ENCODE measurements at regions not wholly inside any gene's neighbourhood (a gene's known extent, or its start where the extent isn't known, plus 50 kb on each side); places are given as distances from the start of the nearest gene placed in this dataset.

DNA sequence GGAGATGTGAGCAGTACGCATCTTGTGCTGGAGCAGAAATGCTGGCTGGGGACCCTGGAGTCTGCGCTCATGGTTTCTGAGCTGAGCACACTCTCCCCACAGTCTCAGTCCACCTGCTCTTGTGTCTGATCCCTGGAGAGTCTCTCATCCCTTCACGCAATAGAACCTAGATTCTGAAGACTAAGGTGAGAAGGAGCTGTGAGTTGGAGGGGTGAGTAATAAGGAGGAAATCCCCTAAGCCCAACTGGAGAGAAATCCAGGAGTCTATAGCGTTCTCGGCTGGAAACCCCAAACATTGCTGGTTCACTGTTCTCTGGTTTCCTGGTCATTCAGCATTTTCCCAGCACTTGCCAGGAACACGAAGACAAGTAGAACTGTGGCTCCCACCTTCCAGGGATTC lies 68.3 kb upstream of the SMNDC1 start:
- WGBS (ENCODE audit: insufficient coverage): 87% methylated on average over 3 of the region's 6 CpGs
- Histone ChIP-seq H3K4me1 (ENCODE audit: control insufficient read depth in 2 of 2, insufficient read depth in 2 of 2, low read length in 2 of 2) (no peaks in the 10 kb centered on the region), H3K4me2 (replicated peaks; ENCODE audit: low read depth, low read length, poor library complexity, severe bottlenecking) (no peak overlapping the region), H3K27me3 (replicated peaks in 1 of 4; ENCODE audit: control extremely low read depth in 1 of 4, control insufficient read depth in 3 of 4, insufficient read depth in 4 of 4, low read length in 3 of 4) (no peaks in the 10 kb centered on the region), H3K79me2 (ENCODE audit: control insufficient read depth, insufficient read depth, low read length) (no peaks in the 10 kb centered on the region), H3K36me3 (replicated peaks in 1 of 2; ENCODE audit: control extremely low read depth in 1 of 2, control insufficient read depth in 1 of 2, extremely low read depth in 1 of 2, insufficient read depth in 2 of 2, low read length in 1 of 2) (no peaks in the 10 kb centered on the region), H2AFZ (ENCODE audit: insufficient read depth, low read depth, low read length, poor library complexity, severe bottlenecking) (no peak overlapping the region), H4K20me1 (ENCODE audit: control insufficient read depth, insufficient read depth, low read length, poor library complexity, severe bottlenecking) (no peaks in the 10 kb centered on the region), H3K9me3 (ENCODE audit: control extremely low read depth in 1 of 3, control insufficient read depth in 2 of 3, insufficient read depth in 1 of 3, low read length in 2 of 3) (no peaks in the 10 kb centered on the region), H3K27ac (ENCODE audit: low read length in 2 of 2) (no peak overlapping the region), H3K9ac (ENCODE audit: low read length) (no peak overlapping the region), H3K4me3 (ENCODE audit: control extremely low read depth in 1 of 5, extremely low read depth in 1 of 5, insufficient read depth in 1 of 5, low read depth in 2 of 5, low read length in 4 of 5) (no peak overlapping the region)
- no peak for ATAC-seq (ENCODE audit: low read depth)
- H3K4me1 Mint-ChIP-seq: peaks cover 5% of the 10 kb centered on the region
- no peaks in the 10 kb centered on the region for H3K9me3 Mint-ChIP-seq (ENCODE audit: insufficient read depth)
- TF ChIP-seq, protein P1, sequence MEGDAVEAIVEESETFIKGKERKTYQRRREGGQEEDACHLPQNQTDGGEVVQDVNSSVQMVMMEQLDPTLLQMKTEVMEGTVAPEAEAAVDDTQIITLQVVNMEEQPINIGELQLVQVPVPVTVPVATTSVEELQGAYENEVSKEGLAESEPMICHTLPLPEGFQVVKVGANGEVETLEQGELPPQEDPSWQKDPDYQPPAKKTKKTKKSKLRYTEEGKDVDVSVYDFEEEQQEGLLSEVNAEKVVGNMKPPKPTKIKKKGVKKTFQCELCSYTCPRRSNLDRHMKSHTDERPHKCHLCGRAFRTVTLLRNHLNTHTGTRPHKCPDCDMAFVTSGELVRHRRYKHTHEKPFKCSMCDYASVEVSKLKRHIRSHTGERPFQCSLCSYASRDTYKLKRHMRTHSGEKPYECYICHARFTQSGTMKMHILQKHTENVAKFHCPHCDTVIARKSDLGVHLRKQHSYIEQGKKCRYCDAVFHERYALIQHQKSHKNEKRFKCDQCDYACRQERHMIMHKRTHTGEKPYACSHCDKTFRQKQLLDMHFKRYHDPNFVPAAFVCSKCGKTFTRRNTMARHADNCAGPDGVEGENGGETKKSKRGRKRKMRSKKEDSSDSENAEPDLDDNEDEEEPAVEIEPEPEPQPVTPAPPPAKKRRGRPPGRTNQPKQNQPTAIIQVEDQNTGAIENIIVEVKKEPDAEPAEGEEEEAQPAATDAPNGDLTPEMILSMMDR (IDR thresholded peaks at IDR 0.05): no peak
- no peak for TF ChIP-seq EZH2 (IDR thresholded peaks at IDR 0.05; ENCODE audit: borderline replicate concordance, insufficient read depth, low read depth, low read length, poor library complexity, severe bottlenecking)
- ChIA-PET CTCF (no interaction called here), POLR2A (no interaction called here)
- peaks cover 14% of the 10 kb centered on the region for H3K27me3 Mint-ChIP-seq
- H3K4me3 Mint-ChIP-seq: no peak overlapping the region
- DNase-seq: no peak
- H3K27ac Mint-ChIP-seq: no peak overlapping the region
- intact Hi-C loops (cut with micrococcal nuclease): no loop called here

DNA sequence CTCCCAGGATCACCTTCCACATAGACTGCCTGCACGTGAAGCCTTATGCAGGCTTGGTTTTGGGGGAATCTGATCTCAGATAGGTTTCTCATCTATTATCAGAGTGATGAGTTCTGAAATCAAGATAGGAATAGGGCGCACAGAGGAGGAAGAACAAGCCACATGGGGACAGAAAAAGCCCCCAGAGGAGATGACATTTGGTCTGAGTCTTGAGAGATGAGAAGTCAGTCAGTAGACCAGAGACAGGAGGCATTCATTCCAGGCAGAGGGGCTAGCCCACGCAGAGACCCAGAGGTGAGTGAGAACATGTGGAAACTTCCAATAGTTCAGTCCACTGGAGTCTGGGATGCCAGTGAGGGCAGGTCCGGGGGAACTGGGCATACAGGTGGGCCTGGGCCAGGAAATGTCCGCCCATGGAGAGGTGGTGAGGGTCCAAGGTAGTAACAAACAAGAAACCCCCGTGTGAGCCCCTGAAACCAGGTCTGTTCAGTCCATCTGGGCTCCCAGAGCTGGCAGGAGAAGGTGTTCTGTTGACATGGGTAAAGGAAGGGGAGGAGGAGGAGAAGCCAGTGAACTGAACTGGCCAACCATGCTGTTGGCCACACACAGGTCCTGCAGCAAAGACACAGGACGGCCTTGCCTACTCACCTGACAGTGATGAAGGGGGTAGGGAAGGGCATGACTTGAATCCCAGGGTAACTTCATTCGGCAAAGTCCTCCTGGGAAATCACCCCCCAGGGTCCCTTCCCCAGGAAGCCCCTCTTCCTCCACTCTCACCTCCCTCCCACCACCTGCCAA lies 69.3 kb upstream of the SMNDC1 start:
- no peak overlapping the region for H3K27ac ChIP-seq (ENCODE audit: low read length in 2 of 2)
- intact Hi-C loops (cut with micrococcal nuclease): no loop called here
- no peaks in the 10 kb centered on the region for H3K79me2 ChIP-seq (ENCODE audit: control insufficient read depth, insufficient read depth, low read length)
- no peak overlapping the region for H3K27ac Mint-ChIP-seq
- TF ChIP-seq, protein P1 (IDR thresholded peaks at IDR 0.05): no peak
- no peak for TF ChIP-seq EZH2 (IDR thresholded peaks at IDR 0.05; ENCODE audit: borderline replicate concordance, insufficient read depth, low read depth, low read length, poor library complexity, severe bottlenecking)
- no peak for DNase-seq
- no peaks in the 10 kb centered on the region for H4K20me1 ChIP-seq (ENCODE audit: control insufficient read depth, insufficient read depth, low read length, poor library complexity, severe bottlenecking)
- H3K27me3 Mint-ChIP-seq: peaks cover 18% of the 10 kb centered on the region
- ChIA-PET CTCF (no interaction called here), POLR2A (no interaction called here)
- no peaks in the 10 kb centered on the region for H3K36me3 ChIP-seq (replicated peaks in 1 of 2; ENCODE audit: control extremely low read depth in 1 of 2, control insufficient read depth in 1 of 2, extremely low read depth in 1 of 2, insufficient read depth in 2 of 2, low read length in 1 of 2)
- H3K9ac ChIP-seq (ENCODE audit: low read length): no peak overlapping the region
- no peaks in the 10 kb centered on the region for H3K9me3 Mint-ChIP-seq (ENCODE audit: insufficient read depth)
- H3K4me3 Mint-ChIP-seq: no peak overlapping the region
- no peaks in the 10 kb centered on the region for H3K27me3 ChIP-seq (replicated peaks in 1 of 4; ENCODE audit: control extremely low read depth in 1 of 4, control insufficient read depth in 3 of 4, insufficient read depth in 4 of 4, low read length in 3 of 4)
- H3K9me3 ChIP-seq (ENCODE audit: control extremely low read depth in 1 of 3, control insufficient read depth in 2 of 3, insufficient read depth in 1 of 3, low read length in 2 of 3): no peaks in the 10 kb centered on the region
- H3K4me2 ChIP-seq (replicated peaks; ENCODE audit: low read depth, low read length, poor library complexity, severe bottlenecking): no peak overlapping the region
- no peak overlapping the region for H3K4me3 ChIP-seq (ENCODE audit: control extremely low read depth in 1 of 5, extremely low read depth in 1 of 5, insufficient read depth in 1 of 5, low read depth in 2 of 5, low read length in 4 of 5)
- peaks cover 3% of the 10 kb centered on the region for H3K4me1 Mint-ChIP-seq
- no peak overlapping the region for H2AFZ ChIP-seq (ENCODE audit: insufficient read depth, low read depth, low read length, poor library complexity, severe bottlenecking)
- no peaks in the 10 kb centered on the region for H3K4me1 ChIP-seq (ENCODE audit: control insufficient read depth in 2 of 2, insufficient read depth in 2 of 2, low read length in 2 of 2)
- ATAC-seq (ENCODE audit: low read depth): no peak
- WGBS (ENCODE audit: insufficient coverage): 83% methylated on average over 6 of the region's 8 CpGs

Measured in B cell (primary cell).